ENCODE measurements at regions not wholly inside any gene's neighbourhood (a gene's known extent, or its start where the extent isn't known, plus 50 kb on each side); places are given as distances from the start of the nearest gene placed in this dataset.

- TF ChIP-seq CTCF (conservative IDR thresholded peaks at IDR 0.05) = peak; percentile 57
- no peak for TF ChIP-seq EZH2 (IDR thresholded peaks at IDR 0.05; ENCODE audit: low read depth)
Measured at GRCh38 chr5:61817472-61818326, 485.6 kb downstream of the ZSWIM6 start.
